Posterior vena cava (tissue), 2 donors: ENCODE measurements at regions not wholly inside any gene's neighbourhood (a gene's known extent, or its start where the extent isn't known, plus 50 kb on each side); places are given as distances from the start of the nearest gene placed in this dataset.

Experiments
- DNase-seq: peaks from one replicate; pipeline ENCODE4 v3.0.0-alpha.2; 2020; ENCODE audit warnings: low spot score
- intact Hi-C, 2 donors: fragments of 100-400 bp; cut with DNase I; formaldehyde crosslinking; loops; one replicate each; pipeline versions ENCODE4 v1.14.1 to v1.14.2; 2022 to 2023
- donor health status: DM: yes; HTN: yes; CAD: no.
- donor health status: DM: yes; HTN: yes; CAD: no.

GRCh38 chr3:107870943-107871638 is 219.7 kb downstream of the CD47 start:
- intact Hi-C loops: no loop called here
- DNase-seq: no peak

DNA sequence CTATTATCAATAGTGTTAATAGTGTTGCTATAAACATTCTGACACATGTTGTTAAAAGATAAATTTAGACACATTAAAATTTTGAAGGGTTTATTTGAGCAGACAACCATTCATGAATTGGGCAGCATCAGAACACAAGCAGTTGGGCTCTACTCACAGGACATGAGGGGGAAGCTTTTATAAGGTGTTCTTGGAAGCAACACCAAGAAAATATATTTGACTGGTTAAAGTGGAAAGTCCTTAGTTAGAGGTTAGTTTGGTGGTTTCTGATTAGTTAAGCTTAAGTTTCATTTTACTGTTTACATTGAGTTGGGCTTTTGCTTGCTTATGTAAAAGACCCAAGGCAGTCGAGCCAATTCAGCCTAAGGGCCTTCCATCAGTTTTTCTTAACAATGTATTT is 220.7 kb downstream of the CD47 start:
- DNase-seq: no peak
- intact Hi-C loops: no loop called here

GRCh38 chr3:107868449-107868848 is 222.4 kb downstream of the CD47 start:
- DNase-seq: no peak
- intact Hi-C loops: no loop called here

DNA sequence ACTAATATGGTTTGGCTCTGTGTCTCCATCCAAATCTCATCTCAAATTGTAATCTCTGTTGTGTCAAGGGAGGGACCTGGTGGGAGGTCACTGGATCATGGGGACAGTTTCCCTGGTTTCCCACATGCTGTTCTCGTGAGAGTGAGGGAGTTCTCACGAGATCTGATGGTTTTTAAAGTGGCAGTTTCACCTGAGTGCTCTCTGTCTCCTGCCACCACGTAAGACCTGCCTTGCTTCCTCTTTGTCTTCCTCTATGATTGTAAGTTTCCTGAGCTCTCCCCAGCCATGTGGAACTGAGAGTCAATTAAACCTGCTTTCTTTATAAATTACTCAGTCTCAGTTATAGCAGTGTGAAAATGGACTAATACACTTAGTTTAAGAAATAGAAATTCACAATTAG is 228.9 kb downstream of the CD47 start:
- DNase-seq: no peak
- intact Hi-C loops: no loop called here

DNA sequence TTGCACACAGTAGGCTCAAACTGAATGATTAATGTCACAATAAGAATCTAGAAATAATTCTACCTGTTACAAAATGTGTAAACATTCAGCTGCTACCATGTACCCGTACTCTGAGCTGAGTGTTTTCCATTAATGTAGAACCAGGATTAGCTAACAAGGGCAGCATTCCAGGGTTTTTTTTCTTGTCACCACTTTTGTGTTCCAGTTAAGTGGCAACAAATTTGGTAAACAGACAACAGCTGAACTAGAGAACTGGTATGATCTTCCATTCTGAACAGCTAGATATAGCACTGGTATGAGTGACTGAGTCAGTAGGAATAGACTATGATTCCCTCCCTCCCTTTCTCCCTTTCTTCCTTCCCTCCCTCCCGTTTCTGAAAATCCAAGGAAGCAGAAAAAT is 229.4 kb downstream of the CD47 start:
- intact Hi-C loops: no loop called here
- DNase-seq: no peak
